H9 (cell line): ENCODE measurements at regions not wholly inside any gene's neighbourhood (a gene's known extent, or its start where the extent isn't known, plus 50 kb on each side); places are given as distances from the start of the nearest gene placed in this dataset.

ENCODE experiments used
- DNase-seq: peaks from one replicate; pipeline ENCODE4 v3.0.0-alpha.2; 2017
- H2AFZ ChIP-seq: one replicate; pipeline ENCODE4 v1.6.1; 2013; ENCODE audit warnings: mild to moderate bottlenecking, low read length, control low read depth, moderate library complexity
- H2AK5ac ChIP-seq: 2 replicates; pipeline ENCODE4 v1.6.1; 2013; ENCODE audit warnings: low read length, control low read depth, mixed read lengths; ENCODE audit not compliant: insufficient read length
- H2BK120ac ChIP-seq: one replicate; pipeline ENCODE4 v1.6.1; 2013; ENCODE audit warnings: low read depth, mild to moderate bottlenecking, low read length, control low read depth, inconsistent platforms; ENCODE audit not compliant: poor library complexity, severe bottlenecking
- H2BK12ac ChIP-seq: 2 replicates; pipeline ENCODE4 v1.6.1; 2013; ENCODE audit warnings: low read length, control low read depth, mixed read lengths, low read depth; ENCODE audit not compliant: insufficient read length
- H2BK15ac ChIP-seq: 2 replicates; pipeline ENCODE4 v1.6.1; 2013; ENCODE audit warnings: low read depth, low read length, control low read depth
- H2BK20ac ChIP-seq: one replicate; pipeline ENCODE4 v1.6.1; 2013; ENCODE audit warnings: low read depth, mild to moderate bottlenecking, low read length, control low read depth, inconsistent platforms; ENCODE audit not compliant: poor library complexity, severe bottlenecking
- H2BK5ac ChIP-seq: 2 replicates; pipeline ENCODE4 v1.6.1; 2013; ENCODE audit warnings: low read length, control low read depth, mixed read lengths; ENCODE audit not compliant: insufficient read length
- H3K14ac ChIP-seq: 2 replicates; pipeline ENCODE4 v1.6.1; 2013; ENCODE audit warnings: low read length, control low read depth; ENCODE audit not compliant: insufficient read depth
- H3K18ac ChIP-seq: 2 replicates; pipeline ENCODE4 v1.6.1; 2013; ENCODE audit warnings: low read depth, mild to moderate bottlenecking, mixed read lengths, low read length, control low read depth; ENCODE audit not compliant: insufficient read length
- H3K23ac ChIP-seq: 2 replicates; pipeline ENCODE4 v1.6.1; 2013; ENCODE audit warnings: low read length, control low read depth, mixed read lengths, low read depth; ENCODE audit not compliant: insufficient read length
- H3K23me2 ChIP-seq: 2 replicates; pipeline ENCODE4 v1.6.1; 2013; ENCODE audit warnings: low read depth, mild to moderate bottlenecking, mixed read lengths, low read length, control low read depth; ENCODE audit not compliant: insufficient read length, poor library complexity, severe bottlenecking
- H3K27ac ChIP-seq: 2 replicates; pipeline ENCODE4 v1.5.1; 2013; ENCODE audit warnings: low read length, control low read depth, mixed read lengths, low read depth; ENCODE audit not compliant: insufficient read length
- H3K27me3 ChIP-seq: 2 replicates; pipeline ENCODE4 v1.6.1; 2013; ENCODE audit warnings: low read length, control low read depth, inconsistent platforms; ENCODE audit not compliant: insufficient read depth
- H3K4ac ChIP-seq: 2 replicates; pipeline ENCODE4 v1.6.1; 2013; ENCODE audit warnings: low read depth, mild to moderate bottlenecking, control low read depth, inconsistent platforms, low read length, moderate library complexity
- H3K4me1 ChIP-seq: 2 replicates; pipeline ENCODE4 v1.6.1; 2013; ENCODE audit warnings: low read length, control low read depth, inconsistent platforms; ENCODE audit not compliant: insufficient read depth
- H3K4me2 ChIP-seq: 2 replicates; pipeline ENCODE4 v1.6.1; 2013; ENCODE audit warnings: low read length, control low read depth, mixed read lengths; ENCODE audit not compliant: insufficient read length, insufficient read depth
- H3K56ac ChIP-seq: 2 replicates; pipeline ENCODE4 v1.6.1; 2013; ENCODE audit warnings: low read depth, mild to moderate bottlenecking, mixed read lengths, low read length, control low read depth; ENCODE audit not compliant: insufficient read length
- H3K79me1 ChIP-seq: 2 replicates; pipeline ENCODE4 v1.6.1; 2013; ENCODE audit warnings: low read depth, mild to moderate bottlenecking, moderate library complexity, low read length, control low read depth, inconsistent platforms; ENCODE audit not compliant: insufficient read depth, poor library complexity, severe bottlenecking
- H3K79me2 ChIP-seq: 2 replicates; pipeline ENCODE4 v1.6.1; 2013; ENCODE audit warnings: low read length, control low read depth, inconsistent platforms; ENCODE audit not compliant: insufficient read depth
- H3K9ac ChIP-seq: 2 replicates; pipeline ENCODE4 v1.6.1; 2013; ENCODE audit warnings: low read length, control low read depth, mixed read lengths; ENCODE audit not compliant: insufficient read length; ENCODE audit errors: extremely low read depth
- H3K9me3 ChIP-seq: one replicate; pipeline ENCODE4 v1.6.1; 2013; ENCODE audit warnings: low read depth, low read length, inconsistent platforms; ENCODE audit not compliant: control insufficient read depth
- H3T11ph ChIP-seq: one replicate; pipeline ENCODE4 v1.6.1; 2013; ENCODE audit warnings: mild to moderate bottlenecking, low read length, control low read depth, inconsistent platforms
- H4K20me1 ChIP-seq: one replicate; pipeline ENCODE4 v1.6.1; 2013; ENCODE audit not compliant: control insufficient read depth, insufficient read length, insufficient read depth
- H4K5ac ChIP-seq: 2 replicates; pipeline ENCODE4 v1.6.1; 2013; ENCODE audit warnings: low read depth, mild to moderate bottlenecking, mixed read lengths, low read length, control low read depth; ENCODE audit not compliant: insufficient read length
- H4K8ac ChIP-seq: replicated peaks from 2 replicates; pipeline ENCODE4 v1.6.1; 2013; ENCODE audit warnings: low read length, control low read depth, mixed read lengths, low read depth; ENCODE audit not compliant: insufficient read length
- H4K91ac ChIP-seq: 2 replicates; pipeline ENCODE4 v1.6.1; 2013; ENCODE audit warnings: low read depth, mild to moderate bottlenecking, moderate library complexity, mixed read lengths, low read length, control low read depth; ENCODE audit not compliant: insufficient read length
- H3K27ac Mint-ChIP-seq, 3 experiments: 2 replicates in 2 of 3; 3 replicates in 1 of 3; pipeline ENCODE4 v1.8.0; 2020 to 2021; ENCODE audit warnings: mixed read lengths in 3 of 3, mild to moderate bottlenecking in 1 of 3, moderate library complexity in 1 of 3
- H3K27me3 Mint-ChIP-seq: 2 replicates; pipeline ENCODE4 v1.8.0; 2021; ENCODE audit warnings: low read depth, mild to moderate bottlenecking, moderate library complexity, mixed read lengths
- H3K36me3 Mint-ChIP-seq, 3 experiments: 2 replicates in 2 of 3; 3 replicates in 1 of 3; pipeline ENCODE4 v1.8.0; 2020 to 2021; ENCODE audit warnings: low read depth in 3 of 3, mixed read lengths in 3 of 3; ENCODE audit not compliant: insufficient read depth in 1 of 3
- H3K4me1 Mint-ChIP-seq, 2 experiments: 2 replicates each; pipeline ENCODE4 v1.8.0; 2020; ENCODE audit warnings: mixed read lengths in 2 of 2
- H3K4me3 Mint-ChIP-seq, 2 experiments: 2 replicates in 1 of 2; 3 replicates in 1 of 2; pipeline ENCODE4 v1.8.0; 2020 to 2021; ENCODE audit warnings: mild to moderate bottlenecking in 2 of 2, mixed read lengths in 2 of 2, moderate library complexity in 1 of 2
- H3K9me3 Mint-ChIP-seq, 2 experiments: 2 replicates in 1 of 2; 3 replicates in 1 of 2; pipeline ENCODE4 v1.8.0; 2020; ENCODE audit warnings: mild to moderate bottlenecking in 2 of 2, mixed read lengths in 2 of 2, moderate library complexity in 1 of 2
- WGBS: extraction: QIAGEN DNeasy Blood & Tissue Kit; methylation state at CpG from one replicate; pipeline ENCODE4 v1.1.7; 2013; ENCODE audit warnings: missing lambda C conversion rate, low lambda C conversion rate, mixed read lengths; ENCODE audit not compliant: insufficient read length; ENCODE audit errors: extremely low coverage; 5-methylcytosine and 5-hydroxymethylcytosine counted together
- TF ChIP-seq, protein P1 (sequence below): fragments of 200-600 bp; sonication (generic); conservative IDR thresholded peaks from 3 replicates; pipeline ENCODE4 v1.8.0; 2021; ENCODE audit warnings: antibody characterized with exemption, mild to moderate bottlenecking

DNA sequence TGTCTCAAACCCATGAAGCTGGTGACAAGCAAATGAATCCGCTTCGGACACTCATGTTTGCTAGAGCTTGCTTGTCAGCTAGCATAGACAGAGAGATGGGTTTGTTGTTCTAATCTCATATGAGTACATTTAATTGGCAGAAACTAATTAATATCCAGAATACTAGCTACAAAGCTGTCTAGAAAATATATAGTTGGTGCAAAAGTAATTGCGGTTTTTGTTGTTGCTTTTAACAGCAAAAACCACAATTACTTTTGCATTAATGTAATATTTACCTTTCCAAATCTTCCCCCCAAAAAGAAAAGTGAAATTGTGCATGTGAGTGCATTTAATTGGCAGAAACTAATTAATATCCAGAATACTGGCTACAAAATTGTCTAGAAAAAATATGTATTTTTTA lies 1115.2 kb downstream of the TDRD15 start:
- no peak overlapping the region for H3K14ac ChIP-seq
- H2BK5ac ChIP-seq, result no peak overlapping the region
- H2BK15ac ChIP-seq, result no peak overlapping the region
- no peak overlapping the region for H3K9ac ChIP-seq
- H4K8ac ChIP-seq, result no peak overlapping the region
- H3K18ac ChIP-seq, result no peak overlapping the region
- no peaks in the 10 kb centered on the region for H3K4me1 ChIP-seq
- no peak overlapping the region for H2BK12ac ChIP-seq
- H2BK20ac ChIP-seq, result no peak overlapping the region
- H3K36me3 Mint-ChIP-seq, result no peaks in the 10 kb centered on the region
- no peak overlapping the region for H2BK120ac ChIP-seq
- H3K56ac ChIP-seq, result no peak overlapping the region
- no peaks in the 10 kb centered on the region for H3K9me3 Mint-ChIP-seq
- no peaks in the 10 kb centered on the region for H3K79me1 ChIP-seq
- no CpG with 5 or more reads among the region's 3 CpGs for WGBS
- H3K23me2 ChIP-seq, result no peaks in the 10 kb centered on the region
- no peaks in the 10 kb centered on the region for H3K27me3 Mint-ChIP-seq
- TF ChIP-seq, protein P1, sequence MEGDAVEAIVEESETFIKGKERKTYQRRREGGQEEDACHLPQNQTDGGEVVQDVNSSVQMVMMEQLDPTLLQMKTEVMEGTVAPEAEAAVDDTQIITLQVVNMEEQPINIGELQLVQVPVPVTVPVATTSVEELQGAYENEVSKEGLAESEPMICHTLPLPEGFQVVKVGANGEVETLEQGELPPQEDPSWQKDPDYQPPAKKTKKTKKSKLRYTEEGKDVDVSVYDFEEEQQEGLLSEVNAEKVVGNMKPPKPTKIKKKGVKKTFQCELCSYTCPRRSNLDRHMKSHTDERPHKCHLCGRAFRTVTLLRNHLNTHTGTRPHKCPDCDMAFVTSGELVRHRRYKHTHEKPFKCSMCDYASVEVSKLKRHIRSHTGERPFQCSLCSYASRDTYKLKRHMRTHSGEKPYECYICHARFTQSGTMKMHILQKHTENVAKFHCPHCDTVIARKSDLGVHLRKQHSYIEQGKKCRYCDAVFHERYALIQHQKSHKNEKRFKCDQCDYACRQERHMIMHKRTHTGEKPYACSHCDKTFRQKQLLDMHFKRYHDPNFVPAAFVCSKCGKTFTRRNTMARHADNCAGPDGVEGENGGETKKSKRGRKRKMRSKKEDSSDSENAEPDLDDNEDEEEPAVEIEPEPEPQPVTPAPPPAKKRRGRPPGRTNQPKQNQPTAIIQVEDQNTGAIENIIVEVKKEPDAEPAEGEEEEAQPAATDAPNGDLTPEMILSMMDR, result no peak
- no peaks in the 10 kb centered on the region for H3K79me2 ChIP-seq
- no peak overlapping the region for H2AFZ ChIP-seq
- H3K4me2 ChIP-seq, result no peak overlapping the region
- no peak for DNase-seq
- H3T11ph ChIP-seq, result no peak overlapping the region
- no peak overlapping the region for H3K27ac Mint-ChIP-seq
- no peak overlapping the region for H2AK5ac ChIP-seq
- no peaks in the 10 kb centered on the region for H3K4me1 Mint-ChIP-seq
- no peaks in the 10 kb centered on the region for H3K9me3 ChIP-seq
- H3K27me3 ChIP-seq, result no peaks in the 10 kb centered on the region
- no peaks in the 10 kb centered on the region for H4K20me1 ChIP-seq
- H3K4me3 Mint-ChIP-seq, result no peak overlapping the region
- no peak overlapping the region for H3K23ac ChIP-seq
- no peak overlapping the region for H4K91ac ChIP-seq
- no peak overlapping the region for H3K4ac ChIP-seq
- no peak overlapping the region for H4K5ac ChIP-seq
- no peak overlapping the region for H3K27ac ChIP-seq
